ENCODE measurements at regions not wholly inside any gene's neighbourhood (a gene's known extent, or its start where the extent isn't known, plus 50 kb on each side); places are given as distances from the start of the nearest gene placed in this dataset.

- Histone ChIP-seq H3K4me1 (ENCODE audit: control extremely low read depth in 1 of 4, control insufficient read depth in 4 of 4, insufficient read depth in 4 of 4, low read length in 3 of 4) (no peaks in the 10 kb centered on the region), H3K9me3 (ENCODE audit: control extremely low read depth in 1 of 5, control insufficient read depth in 4 of 5, insufficient read depth in 2 of 5, low read depth in 1 of 5, low read length in 4 of 5) (peaks cover 0 to 19% (median 8%) of the 10 kb centered on the region in 5 experiments), H3K27ac (ENCODE audit: insufficient read depth in 1 of 2, low read depth in 1 of 2, low read length in 2 of 2, poor library complexity in 1 of 2, severe bottlenecking in 2 of 2) (no peak overlapping the region), H3K36me3 (ENCODE audit: control insufficient read depth in 4 of 4, insufficient read depth in 4 of 4, low read length in 3 of 4) (no peaks in the 10 kb centered on the region), H3K27me3 (replicated peaks in 2 of 5; ENCODE audit: control insufficient read depth in 4 of 5, insufficient read depth in 5 of 5, low read length in 4 of 5) (no peaks in the 10 kb centered on the region), H3K4me3 (ENCODE audit: control insufficient read depth in 1 of 7, extremely low read depth in 1 of 7, insufficient read depth in 4 of 7, low read depth in 2 of 7, low read length in 6 of 7) (no peak overlapping the region)
- ChIA-PET POLR2A (no interaction called here), CTCF (no interaction called here)
- DNase-seq = no peak
Measured at GRCh38 chr19:23528376-23528775, 133.1 kb upstream of the ZNF91 start.

DNA sequence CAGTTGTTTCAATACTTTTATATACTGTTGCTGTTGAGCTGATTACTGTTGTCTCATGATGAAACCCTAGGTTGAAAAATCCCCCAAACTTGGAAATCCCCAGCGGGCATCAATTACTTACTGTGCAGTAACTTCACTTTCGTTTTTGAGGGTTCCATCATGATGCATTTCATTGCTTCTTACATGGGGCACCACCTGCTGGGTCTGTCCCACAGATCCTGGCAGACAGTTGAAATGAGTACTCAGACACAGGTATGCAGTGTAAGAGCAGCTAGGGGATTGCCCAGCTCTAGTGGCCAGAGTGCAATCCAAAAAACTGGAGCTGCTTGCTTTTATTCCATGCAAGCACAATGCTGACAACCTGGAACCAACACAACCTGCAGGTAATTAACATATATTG lies 132.5 kb upstream of the ZNF91 start:
- 93% methylated on average over 2 of the region's 2 CpGs for WGBS (ENCODE audit: insufficient coverage)
- H3K36me3 ChIP-seq (ENCODE audit: control insufficient read depth in 4 of 4, insufficient read depth in 4 of 4, low read length in 3 of 4) = no peaks in the 10 kb centered on the region
- ChIA-PET POLR2A (no interaction called here), CTCF (no interaction called here)
- H3K27ac ChIP-seq (ENCODE audit: insufficient read depth in 1 of 2, low read depth in 1 of 2, low read length in 2 of 2, poor library complexity in 1 of 2, severe bottlenecking in 2 of 2) = no peak overlapping the region
- no peaks in the 10 kb centered on the region for H3K27me3 ChIP-seq (replicated peaks in 2 of 5; ENCODE audit: control insufficient read depth in 4 of 5, insufficient read depth in 5 of 5, low read length in 4 of 5)
- peaks cover 0 to 19% (median 8%) of the 10 kb centered on the region in 5 experiments for H3K9me3 ChIP-seq (ENCODE audit: control extremely low read depth in 1 of 5, control insufficient read depth in 4 of 5, insufficient read depth in 2 of 5, low read depth in 1 of 5, low read length in 4 of 5)
- H3K4me1 ChIP-seq (ENCODE audit: control extremely low read depth in 1 of 4, control insufficient read depth in 4 of 4, insufficient read depth in 4 of 4, low read length in 3 of 4) = no peaks in the 10 kb centered on the region
- DNase-seq = no peak
- no peak overlapping the region for H3K4me3 ChIP-seq (ENCODE audit: control insufficient read depth in 1 of 7, extremely low read depth in 1 of 7, insufficient read depth in 4 of 7, low read depth in 2 of 7, low read length in 6 of 7)

GRCh38 chr19:23526302-23526701 lies 131.0 kb upstream of the ZNF91 start:
- H3K4me1 ChIP-seq (ENCODE audit: control extremely low read depth in 1 of 4, control insufficient read depth in 4 of 4, insufficient read depth in 4 of 4, low read length in 3 of 4) = no peaks in the 10 kb centered on the region
- peaks cover 0 to 19% (median 12%) of the 10 kb centered on the region in 5 experiments for H3K9me3 ChIP-seq (ENCODE audit: control extremely low read depth in 1 of 5, control insufficient read depth in 4 of 5, insufficient read depth in 2 of 5, low read depth in 1 of 5, low read length in 4 of 5)
- no peaks in the 10 kb centered on the region for H3K36me3 ChIP-seq (ENCODE audit: control insufficient read depth in 4 of 4, insufficient read depth in 4 of 4, low read length in 3 of 4)
- CTCF ChIA-PET = no interaction called here
- POLR2A ChIA-PET = no interaction called here
- no peak overlapping the region for H3K4me3 ChIP-seq (ENCODE audit: control insufficient read depth in 1 of 7, extremely low read depth in 1 of 7, insufficient read depth in 4 of 7, low read depth in 2 of 7, low read length in 6 of 7)
- no peaks in the 10 kb centered on the region for H3K27me3 ChIP-seq (replicated peaks in 2 of 5; ENCODE audit: control insufficient read depth in 4 of 5, insufficient read depth in 5 of 5, low read length in 4 of 5)
- WGBS (ENCODE audit: insufficient coverage) = 100% methylated on average over 2 of the region's 4 CpGs
- no peak overlapping the region for H3K27ac ChIP-seq (ENCODE audit: insufficient read depth in 1 of 2, low read depth in 1 of 2, low read length in 2 of 2, poor library complexity in 1 of 2, severe bottlenecking in 2 of 2)
- no peak for DNase-seq

- Histone ChIP-seq H3K4me1 (ENCODE audit: control extremely low read depth in 1 of 4, control insufficient read depth in 4 of 4, insufficient read depth in 4 of 4, low read length in 3 of 4) (no peaks in the 10 kb centered on the region), H3K27me3 (replicated peaks in 2 of 5; ENCODE audit: control insufficient read depth in 4 of 5, insufficient read depth in 5 of 5, low read length in 4 of 5) (no peaks in the 10 kb centered on the region), H3K36me3 (ENCODE audit: control insufficient read depth in 4 of 4, insufficient read depth in 4 of 4, low read length in 3 of 4) (no peaks in the 10 kb centered on the region), H3K9me3 (ENCODE audit: control extremely low read depth in 1 of 5, control insufficient read depth in 4 of 5, insufficient read depth in 2 of 5, low read depth in 1 of 5, low read length in 4 of 5) (peaks cover 0 to 19% (median 12%) of the 10 kb centered on the region in 5 experiments), H3K4me3 (ENCODE audit: control insufficient read depth in 1 of 7, extremely low read depth in 1 of 7, insufficient read depth in 4 of 7, low read depth in 2 of 7, low read length in 6 of 7) (no peak overlapping the region), H3K27ac (ENCODE audit: insufficient read depth in 1 of 2, low read depth in 1 of 2, low read length in 2 of 2, poor library complexity in 1 of 2, severe bottlenecking in 2 of 2) (no peak overlapping the region)
- POLR2A ChIA-PET = no interaction called here
- CTCF ChIA-PET = no interaction called here
- no peak for DNase-seq
- WGBS (ENCODE audit: insufficient coverage) = 80% methylated on average over 2 of the region's 2 CpGs
Measured at GRCh38 chr19:23525276-23525852, 130.1 kb upstream of the ZNF91 start.

- ChIA-PET POLR2A (no interaction called here), CTCF (no interaction called here)
- DNase-seq = no peak
- Histone ChIP-seq H3K4me1 (ENCODE audit: control extremely low read depth in 1 of 4, control insufficient read depth in 4 of 4, insufficient read depth in 4 of 4, low read length in 3 of 4) (no peaks in the 10 kb centered on the region), H3K36me3 (ENCODE audit: control insufficient read depth in 4 of 4, insufficient read depth in 4 of 4, low read length in 3 of 4) (no peaks in the 10 kb centered on the region), H3K4me3 (ENCODE audit: control insufficient read depth in 1 of 7, extremely low read depth in 1 of 7, insufficient read depth in 4 of 7, low read depth in 2 of 7, low read length in 6 of 7) (no peak overlapping the region), H3K27me3 (replicated peaks in 2 of 5; ENCODE audit: control insufficient read depth in 4 of 5, insufficient read depth in 5 of 5, low read length in 4 of 5) (no peaks in the 10 kb centered on the region), H3K9me3 (ENCODE audit: control extremely low read depth in 1 of 5, control insufficient read depth in 4 of 5, insufficient read depth in 2 of 5, low read depth in 1 of 5, low read length in 4 of 5) (peaks cover 0 to 10% (median 9%) of the 10 kb centered on the region in 5 experiments), H3K27ac (ENCODE audit: insufficient read depth in 1 of 2, low read depth in 1 of 2, low read length in 2 of 2, poor library complexity in 1 of 2, severe bottlenecking in 2 of 2) (no peak overlapping the region)
Measured at GRCh38 chr19:23523863-23524262, 128.6 kb upstream of the ZNF91 start.

DNA sequence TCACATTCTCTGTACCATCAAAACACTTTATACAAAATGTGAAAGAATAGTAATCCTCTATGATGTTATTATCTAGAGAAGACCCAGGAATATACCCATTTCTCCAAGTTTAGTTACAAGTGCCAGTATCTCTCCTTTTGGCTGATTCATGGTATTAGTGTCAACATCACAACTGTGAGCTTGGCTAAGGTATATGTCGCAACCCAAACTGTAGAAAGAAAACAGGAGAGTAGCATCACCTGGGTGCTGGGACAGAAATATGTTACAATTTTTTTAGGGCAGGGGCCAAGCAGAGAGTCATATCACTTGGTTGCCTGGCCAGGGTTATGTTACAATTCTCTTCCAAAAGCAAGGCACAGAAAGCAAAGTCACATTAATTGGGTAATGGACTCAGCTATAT lies 127.2 kb upstream of the ZNF91 start:
- Histone ChIP-seq H3K4me3 (ENCODE audit: control insufficient read depth in 1 of 7, extremely low read depth in 1 of 7, insufficient read depth in 4 of 7, low read depth in 2 of 7, low read length in 6 of 7) (no peak overlapping the region), H3K27ac (ENCODE audit: insufficient read depth in 1 of 2, low read depth in 1 of 2, low read length in 2 of 2, poor library complexity in 1 of 2, severe bottlenecking in 2 of 2) (no peak overlapping the region), H3K36me3 (ENCODE audit: control insufficient read depth in 4 of 4, insufficient read depth in 4 of 4, low read length in 3 of 4) (no peaks in the 10 kb centered on the region), H3K9me3 (ENCODE audit: control extremely low read depth in 1 of 5, control insufficient read depth in 4 of 5, insufficient read depth in 2 of 5, low read depth in 1 of 5, low read length in 4 of 5) (peaks cover 0 to 11% (median 5%) of the 10 kb centered on the region in 5 experiments), H3K4me1 (ENCODE audit: control extremely low read depth in 1 of 4, control insufficient read depth in 4 of 4, insufficient read depth in 4 of 4, low read length in 3 of 4) (no peaks in the 10 kb centered on the region), H3K27me3 (replicated peaks in 2 of 5; ENCODE audit: control insufficient read depth in 4 of 5, insufficient read depth in 5 of 5, low read length in 4 of 5) (no peaks in the 10 kb centered on the region)
- POLR2A ChIA-PET = no interaction called here
- CTCF ChIA-PET = no interaction called here
- DNase-seq = no peak
- WGBS (ENCODE audit: insufficient coverage) = 90% methylated on average over 1 of the region's 1 CpG

GRCh38 chr19:23521471-23521870 lies 126.2 kb upstream of the ZNF91 start:
- Histone ChIP-seq H3K4me1 (ENCODE audit: control extremely low read depth in 1 of 4, control insufficient read depth in 4 of 4, insufficient read depth in 4 of 4, low read length in 3 of 4) (no peaks in the 10 kb centered on the region), H3K9me3 (ENCODE audit: control extremely low read depth in 1 of 5, control insufficient read depth in 4 of 5, insufficient read depth in 2 of 5, low read depth in 1 of 5, low read length in 4 of 5) (peaks cover 0 to 10% (median 5%) of the 10 kb centered on the region in 5 experiments), H3K36me3 (ENCODE audit: control insufficient read depth in 4 of 4, insufficient read depth in 4 of 4, low read length in 3 of 4) (no peaks in the 10 kb centered on the region), H3K4me3 (ENCODE audit: control insufficient read depth in 1 of 7, extremely low read depth in 1 of 7, insufficient read depth in 4 of 7, low read depth in 2 of 7, low read length in 6 of 7) (no peak overlapping the region), H3K27ac (ENCODE audit: insufficient read depth in 1 of 2, low read depth in 1 of 2, low read length in 2 of 2, poor library complexity in 1 of 2, severe bottlenecking in 2 of 2) (no peak overlapping the region), H3K27me3 (replicated peaks in 2 of 5; ENCODE audit: control insufficient read depth in 4 of 5, insufficient read depth in 5 of 5, low read length in 4 of 5) (no peaks in the 10 kb centered on the region)
- no peak for DNase-seq
- CTCF ChIA-PET = no interaction called here
- 100% methylated on average over 1 of the region's 1 CpG for WGBS (ENCODE audit: insufficient coverage)
- POLR2A ChIA-PET = no interaction called here
